ENCODE measurements at regions not wholly inside any gene's neighbourhood (a gene's known extent, or its start where the extent isn't known, plus 50 kb on each side); places are given as distances from the start of the nearest gene placed in this dataset.
A peak's percentile ranks its signal among the peaks of the same experiment; 100 is the strongest.

GRCh38 chr4:140242357-140243277 lies 88.6 kb upstream of the MAML3 start:
- FAIRE-seq (peak; percentile 41), DNase-seq (ENCODE audit: insufficient read length, low spot score) (no peak)
- no peak for TF ChIP-seq POLR2AphosphoS5 (IDR thresholded peaks at IDR 0.05; ENCODE audit: low read depth, low read length)
- TF ChIP-seq SPI1 (IDR thresholded peaks at IDR 0.05; ENCODE audit: low read depth, low read length) = peak; percentile 97

- FAIRE-seq = no peak
- TF ChIP-seq SPI1 (IDR thresholded peaks at IDR 0.05; ENCODE audit: low read depth, low read length) (no peak), POU2F2 (IDR thresholded peaks at IDR 0.05; ENCODE audit: low read depth, low read length) (no peak), TAF1 (IDR thresholded peaks at IDR 0.05; ENCODE audit: low read depth, low read length) (no peak), POLR2A (IDR thresholded peaks at IDR 0.05; ENCODE audit: low read depth, low read length) (no peak), POLR2AphosphoS5 (IDR thresholded peaks at IDR 0.05; ENCODE audit: low read depth, low read length) (no peak), PAX5 (IDR thresholded peaks at IDR 0.05; ENCODE audit: insufficient read depth, low read length, severe bottlenecking) (no peak)
- DNase-seq (ENCODE audit: insufficient read length, low spot score) = no peak
Measured at GRCh38 chr4:140240237-140240636, 86.3 kb upstream of the MAML3 start.

- no peak for FAIRE-seq
Measured at GRCh38 chr4:140239311-140239710, 85.3 kb upstream of the MAML3 start.

DNA sequence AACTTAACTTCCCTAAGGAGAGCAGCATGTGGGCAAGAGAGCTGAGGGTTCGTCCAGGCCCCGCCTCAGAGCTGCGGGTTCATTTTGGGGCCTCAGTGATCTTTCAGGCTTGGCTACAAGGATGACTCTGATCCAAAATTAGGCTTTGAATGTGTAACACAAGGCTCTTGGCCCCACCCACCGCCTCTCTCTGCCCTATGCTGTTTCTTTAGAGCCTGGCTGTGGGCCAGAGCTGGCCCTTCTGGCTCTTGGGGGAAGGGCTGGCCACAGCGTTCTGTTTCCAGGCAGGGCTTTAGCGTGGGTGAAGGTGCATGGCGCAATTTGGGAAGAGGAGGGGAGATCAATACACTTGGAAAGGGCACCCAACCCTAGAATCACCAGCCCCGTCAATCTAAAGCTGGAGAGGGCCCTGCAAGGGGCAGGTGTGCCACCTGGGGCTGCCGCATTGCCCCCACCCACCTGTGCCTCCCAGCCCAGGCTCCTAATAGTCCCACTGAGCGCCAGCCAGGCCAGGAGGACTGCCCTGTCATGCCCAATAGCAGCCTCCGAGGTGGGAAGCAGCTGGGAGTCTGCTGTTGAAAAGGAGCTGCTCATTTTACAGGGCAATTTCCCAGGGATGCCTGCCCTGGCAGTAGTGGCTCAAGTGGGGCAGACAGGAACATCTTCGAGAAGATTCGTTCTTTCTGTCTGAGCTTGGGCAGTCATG lies 84.5 kb upstream of the MAML3 start:
- DNase-seq (ENCODE audit: insufficient read length, low spot score) = no peak
- FAIRE-seq = no peak
- TF ChIP-seq PAX5 (IDR thresholded peaks at IDR 0.05; ENCODE audit: insufficient read depth, low read length, severe bottlenecking) = no peak
- TF ChIP-seq TAF1 (IDR thresholded peaks at IDR 0.05; ENCODE audit: low read depth, low read length) = no peak
- TF ChIP-seq POU2F2 (IDR thresholded peaks at IDR 0.05; ENCODE audit: low read depth, low read length) = no peak
- no peak for TF ChIP-seq SPI1 (IDR thresholded peaks at IDR 0.05; ENCODE audit: low read depth, low read length)
- TF ChIP-seq POLR2A (IDR thresholded peaks at IDR 0.05; ENCODE audit: low read depth, low read length) = no peak

More at GRCh38 chr4:140239311-140239710, 85.3 kb upstream of the MAML3 start:
- TF ChIP-seq POLR2A (IDR thresholded peaks at IDR 0.05; ENCODE audit: low read depth, low read length) (no peak), POU2F2 (IDR thresholded peaks at IDR 0.05; ENCODE audit: low read depth, low read length) (no peak), PAX5 (IDR thresholded peaks at IDR 0.05; ENCODE audit: insufficient read depth, low read length, severe bottlenecking) (no peak), TAF1 (IDR thresholded peaks at IDR 0.05; ENCODE audit: low read depth, low read length) (no peak), SPI1 (IDR thresholded peaks at IDR 0.05; ENCODE audit: low read depth, low read length) (no peak), POLR2AphosphoS5 (IDR thresholded peaks at IDR 0.05; ENCODE audit: low read depth, low read length) (no peak)
- DNase-seq (ENCODE audit: insufficient read length, low spot score) = no peak

DNA sequence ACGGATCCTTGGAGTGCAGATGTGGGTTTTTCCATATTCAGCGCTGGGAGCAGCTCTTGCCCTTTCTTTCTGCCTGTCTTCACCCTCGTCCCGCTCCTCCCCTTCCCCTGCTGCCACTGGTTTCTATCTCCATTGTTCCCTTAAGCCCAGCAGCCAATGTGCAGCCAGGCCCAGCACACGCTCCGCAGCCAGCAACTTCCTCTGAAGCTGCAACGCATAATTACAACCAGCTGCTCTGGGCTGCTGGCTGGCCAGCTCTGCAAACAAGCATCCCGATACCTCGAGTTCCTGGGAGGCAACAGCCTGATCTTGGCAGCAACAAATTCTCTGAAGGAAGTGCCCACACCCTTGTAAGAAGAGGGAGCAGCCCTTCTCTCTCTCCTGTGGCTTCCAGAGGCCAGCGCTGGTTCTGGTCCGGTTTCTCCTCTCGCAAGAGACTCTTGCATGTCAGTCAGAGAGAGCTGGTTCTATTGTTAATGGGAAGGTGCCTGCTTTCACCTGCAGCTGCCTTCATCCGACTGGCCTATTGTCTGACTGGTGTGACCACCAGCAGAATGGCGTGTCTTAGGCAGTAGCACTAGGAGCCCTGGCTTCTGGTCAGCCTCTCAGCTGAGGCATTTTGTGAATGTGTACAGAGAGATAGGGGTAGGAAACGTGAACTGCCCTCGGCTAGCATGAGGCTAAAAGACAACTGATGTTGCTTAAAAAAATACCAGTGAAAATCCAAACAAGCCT lies 83.8 kb upstream of the MAML3 start:
- FAIRE-seq = no peak
- no peak for TF ChIP-seq POLR2A (IDR thresholded peaks at IDR 0.05; ENCODE audit: low read depth, low read length)
- no peak for TF ChIP-seq POU2F2 (IDR thresholded peaks at IDR 0.05; ENCODE audit: low read depth, low read length)
- no peak for TF ChIP-seq SPI1 (IDR thresholded peaks at IDR 0.05; ENCODE audit: low read depth, low read length)
- no peak for TF ChIP-seq PAX5 (IDR thresholded peaks at IDR 0.05; ENCODE audit: insufficient read depth, low read length, severe bottlenecking)
- TF ChIP-seq TAF1 (IDR thresholded peaks at IDR 0.05; ENCODE audit: low read depth, low read length) = no peak
- no peak for TF ChIP-seq POLR2AphosphoS5 (IDR thresholded peaks at IDR 0.05; ENCODE audit: low read depth, low read length)
- no peak for DNase-seq (ENCODE audit: insufficient read length, low spot score)

DNA sequence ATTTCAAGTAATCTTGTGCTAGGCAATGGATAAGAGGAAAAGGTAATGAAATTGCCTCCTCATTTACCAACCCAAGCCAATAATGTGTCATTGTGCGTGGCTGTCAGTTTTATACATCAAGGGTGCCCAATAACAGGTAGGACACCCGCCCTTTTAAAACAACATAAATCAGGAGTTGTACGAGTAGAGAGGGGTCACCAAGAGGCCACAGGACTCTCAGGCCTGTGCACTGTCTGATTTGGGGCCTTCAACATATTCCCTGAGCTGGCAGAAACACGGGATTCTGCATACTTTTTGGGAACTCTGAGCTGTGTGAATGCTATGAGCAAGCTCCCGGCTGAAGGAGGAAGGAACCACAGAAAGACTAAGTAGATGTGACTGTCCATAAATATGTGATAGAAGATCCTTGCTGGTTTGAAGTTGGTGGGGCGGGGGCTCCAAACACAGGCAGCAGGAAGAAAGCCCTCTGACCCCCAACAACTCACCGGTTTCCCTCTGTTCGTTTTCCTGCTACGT lies 82.7 kb upstream of the MAML3 start:
- no peak for DNase-seq (ENCODE audit: insufficient read length, low spot score)
- TF ChIP-seq SPI1 (IDR thresholded peaks at IDR 0.05; ENCODE audit: low read depth, low read length) (no peak), TAF1 (IDR thresholded peaks at IDR 0.05; ENCODE audit: low read depth, low read length) (no peak), PAX5 (IDR thresholded peaks at IDR 0.05; ENCODE audit: insufficient read depth, low read length, severe bottlenecking) (no peak), POU2F2 (IDR thresholded peaks at IDR 0.05; ENCODE audit: low read depth, low read length) (no peak), POLR2A (IDR thresholded peaks at IDR 0.05; ENCODE audit: low read depth, low read length) (no peak), POLR2AphosphoS5 (IDR thresholded peaks at IDR 0.05; ENCODE audit: low read depth, low read length) (no peak)
- no peak for FAIRE-seq

- DNase-seq (ENCODE audit: insufficient read length, low spot score) (no peak), FAIRE-seq (no peak)
- TF ChIP-seq PAX5 (IDR thresholded peaks at IDR 0.05; ENCODE audit: insufficient read depth, low read length, severe bottlenecking) (no peak), TAF1 (IDR thresholded peaks at IDR 0.05; ENCODE audit: low read depth, low read length) (no peak), POLR2AphosphoS5 (IDR thresholded peaks at IDR 0.05; ENCODE audit: low read depth, low read length) (no peak), SPI1 (IDR thresholded peaks at IDR 0.05; ENCODE audit: low read depth, low read length) (no peak), POLR2A (IDR thresholded peaks at IDR 0.05; ENCODE audit: low read depth, low read length) (no peak), POU2F2 (IDR thresholded peaks at IDR 0.05; ENCODE audit: low read depth, low read length) (no peak)
Measured at GRCh38 chr4:140234697-140235060, 80.7 kb upstream of the MAML3 start.

DNA sequence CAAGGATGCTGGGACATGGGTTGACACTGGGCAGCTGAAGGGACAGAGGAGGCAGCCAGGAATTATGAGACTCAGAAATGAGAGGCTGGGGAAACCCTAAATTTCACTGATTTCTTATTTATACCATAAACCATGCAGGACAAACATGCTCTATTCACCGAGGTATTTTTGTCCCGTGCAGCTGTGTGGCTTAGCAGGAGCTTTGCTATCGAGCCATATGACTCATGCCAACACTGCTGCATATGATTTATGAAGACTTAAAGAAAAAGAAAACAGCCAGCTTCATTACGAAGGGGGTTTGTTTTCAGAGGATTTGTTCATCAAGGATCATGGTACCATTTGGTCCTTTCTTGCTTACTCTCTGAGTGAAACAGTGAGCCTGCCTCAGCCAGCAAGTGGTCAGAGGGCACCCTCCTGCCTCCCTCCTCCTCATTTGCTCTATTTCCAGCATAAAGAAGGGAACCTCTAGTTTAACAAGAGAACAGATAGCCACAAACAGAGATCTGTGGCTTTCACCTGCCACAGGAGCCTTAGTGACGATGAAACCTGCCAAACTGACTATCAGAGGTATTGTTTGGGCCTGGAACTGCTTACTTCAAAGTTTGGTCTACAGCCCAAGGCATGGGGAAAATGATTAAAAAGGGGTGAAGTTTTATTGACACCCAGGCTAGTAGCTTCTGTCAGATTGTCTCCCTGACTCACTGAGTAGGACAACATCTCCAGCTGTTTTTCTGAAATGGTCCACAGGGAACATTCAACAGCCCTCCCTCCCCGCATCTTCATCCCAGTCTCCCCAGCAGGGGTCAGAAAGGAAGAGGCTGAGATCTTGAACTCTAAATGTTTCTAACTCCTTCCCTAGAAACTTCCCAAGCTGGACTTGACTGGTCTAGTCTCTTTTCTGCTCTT lies 80.1 kb upstream of the MAML3 start:
- TF ChIP-seq TAF1 (IDR thresholded peaks at IDR 0.05; ENCODE audit: low read depth, low read length) (no peak), POLR2A (IDR thresholded peaks at IDR 0.05; ENCODE audit: low read depth, low read length) (no peak), PAX5 (IDR thresholded peaks at IDR 0.05; ENCODE audit: insufficient read depth, low read length, severe bottlenecking) (no peak)
- FAIRE-seq = no peak
- DNase-seq (ENCODE audit: insufficient read length, low spot score) = no peak

Data from GM12891 (cell line).